OCI-LY3 (cell line): ENCODE measurements at regions not wholly inside any gene's neighbourhood (a gene's known extent, or its start where the extent isn't known, plus 50 kb on each side); places are given as distances from the start of the nearest gene placed in this dataset.
"Not testable (repeated sequence)": the region's sequence is repeated elsewhere in the genome, so short reads cannot be mapped to it uniquely, and the experiment has no call there.

Experiments
- EZH2phosphoT487 ChIP-seq: fragments of 200-600 bp; shearing (Covaris generic); IDR thresholded peaks from 2 replicates; pipeline ENCODE4 v1.6.1; 2018; ENCODE audit warnings: antibody characterized with exemption, mixed run types, low read depth
- TF ChIP-seq, protein P1 (sequence below): fragments of 200-600, 300-600 bp; sonication (generic); IDR thresholded peaks from 2 replicates; pipeline ENCODE4 v1.5.1; 2014; ENCODE audit warnings: antibody characterized with exemption, low read length, low read depth

DNA sequence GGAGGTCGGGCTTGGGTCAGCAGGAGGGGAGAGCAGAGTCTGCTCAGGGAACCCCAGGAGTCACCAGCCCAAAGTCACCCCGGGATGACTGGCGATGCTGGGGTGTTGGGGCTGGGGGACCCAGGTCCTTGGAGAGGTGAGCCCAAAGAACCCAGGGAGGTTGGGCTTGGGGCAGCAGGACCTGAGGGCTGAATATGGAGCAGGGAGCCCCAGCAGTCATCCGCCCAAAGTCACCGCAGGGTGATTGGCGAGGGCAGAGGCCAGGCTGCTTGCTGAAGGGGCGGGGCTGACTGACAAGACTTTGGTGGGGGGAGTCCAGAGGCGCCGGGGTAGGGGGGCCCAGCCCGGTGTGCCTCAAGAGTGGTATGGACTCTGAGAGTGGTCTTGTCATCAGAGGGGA, 151.2 kb downstream of the TBC1D2B start:
- TF ChIP-seq, protein P1, sequence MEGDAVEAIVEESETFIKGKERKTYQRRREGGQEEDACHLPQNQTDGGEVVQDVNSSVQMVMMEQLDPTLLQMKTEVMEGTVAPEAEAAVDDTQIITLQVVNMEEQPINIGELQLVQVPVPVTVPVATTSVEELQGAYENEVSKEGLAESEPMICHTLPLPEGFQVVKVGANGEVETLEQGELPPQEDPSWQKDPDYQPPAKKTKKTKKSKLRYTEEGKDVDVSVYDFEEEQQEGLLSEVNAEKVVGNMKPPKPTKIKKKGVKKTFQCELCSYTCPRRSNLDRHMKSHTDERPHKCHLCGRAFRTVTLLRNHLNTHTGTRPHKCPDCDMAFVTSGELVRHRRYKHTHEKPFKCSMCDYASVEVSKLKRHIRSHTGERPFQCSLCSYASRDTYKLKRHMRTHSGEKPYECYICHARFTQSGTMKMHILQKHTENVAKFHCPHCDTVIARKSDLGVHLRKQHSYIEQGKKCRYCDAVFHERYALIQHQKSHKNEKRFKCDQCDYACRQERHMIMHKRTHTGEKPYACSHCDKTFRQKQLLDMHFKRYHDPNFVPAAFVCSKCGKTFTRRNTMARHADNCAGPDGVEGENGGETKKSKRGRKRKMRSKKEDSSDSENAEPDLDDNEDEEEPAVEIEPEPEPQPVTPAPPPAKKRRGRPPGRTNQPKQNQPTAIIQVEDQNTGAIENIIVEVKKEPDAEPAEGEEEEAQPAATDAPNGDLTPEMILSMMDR: not testable (repeated sequence)
- not testable (repeated sequence) for TF ChIP-seq EZH2phosphoT487
